HL-60/S4 (cell line): ENCODE measurements at regions not wholly inside any gene's neighbourhood (a gene's known extent, or its start where the extent isn't known, plus 50 kb on each side); places are given as distances from the start of the nearest gene placed in this dataset.

Source experiments
- in situ Hi-C: fragments of 300-500 bp; cut with MboI; formaldehyde crosslinking; loops from 2 replicates; pipeline ENCODE4 v1.14.3; 2022; ENCODE audit warnings: low sequenced_read_pairs

GRCh38 chr13:85498774-85499173, 300.4 kb downstream of the SLITRK6 start:
- in situ Hi-C loops, result no loop called here

- in situ Hi-C loops, result no loop called here
Observed at GRCh38 chr13:85497652-85498051, 301.6 kb downstream of the SLITRK6 start.

GRCh38 chr13:85492283-85492682, 306.9 kb downstream of the SLITRK6 start:
- in situ Hi-C loops, result no loop called here

GRCh38 chr13:85486663-85487062, 312.6 kb downstream of the SLITRK6 start:
- in situ Hi-C loops, result no loop called here

- in situ Hi-C loops, result no loop called here
Observed at GRCh38 chr13:85473144-85473543, 326.1 kb downstream of the SLITRK6 start.

- in situ Hi-C loops, result no loop called here
Observed at GRCh38 chr13:85469320-85469719, 329.9 kb downstream of the SLITRK6 start.

- in situ Hi-C loops, result no loop called here
Observed at GRCh38 chr13:85462792-85463425, 336.3 kb downstream of the SLITRK6 start.

- in situ Hi-C loops, result no loop called here
Observed at GRCh38 chr13:85461621-85462020, 337.6 kb downstream of the SLITRK6 start.

- in situ Hi-C loops, result no loop called here
Observed at GRCh38 chr13:85445534-85445933, 353.7 kb downstream of the SLITRK6 start.

GRCh38 chr13:85441975-85442374, 357.2 kb downstream of the SLITRK6 start:
- in situ Hi-C loops, result no loop called here

GRCh38 chr13:85441364-85441763, 357.9 kb downstream of the SLITRK6 start:
- in situ Hi-C loops, result no loop called here

GRCh38 chr13:85436029-85436428, 363.2 kb downstream of the SLITRK6 start:
- in situ Hi-C loops, result no loop called here

- in situ Hi-C loops, result no loop called here
Observed at GRCh38 chr13:85434927-85435326, 364.3 kb downstream of the SLITRK6 start.

GRCh38 chr13:85432881-85433280, 366.3 kb downstream of the SLITRK6 start:
- in situ Hi-C loops, result no loop called here

- in situ Hi-C loops, result no loop called here
Observed at GRCh38 chr13:85431720-85432119, 367.5 kb downstream of the SLITRK6 start.

GRCh38 chr13:85430216-85430794, 368.9 kb downstream of the SLITRK6 start:
- in situ Hi-C loops, result no loop called here

GRCh38 chr13:85427416-85427815, 371.8 kb downstream of the SLITRK6 start:
- in situ Hi-C loops, result no loop called here

GRCh38 chr13:85420136-85420535, 379.1 kb downstream of the SLITRK6 start:
- in situ Hi-C loops, result no loop called here

- in situ Hi-C loops, result no loop called here
Observed at GRCh38 chr13:85419611-85420010, 379.6 kb downstream of the SLITRK6 start.

GRCh38 chr13:85417807-85418206, 381.4 kb downstream of the SLITRK6 start:
- in situ Hi-C loops, result no loop called here

GRCh38 chr13:85413664-85414063, 385.6 kb downstream of the SLITRK6 start:
- in situ Hi-C loops, result no loop called here

- in situ Hi-C loops, result no loop called here
Observed at GRCh38 chr13:85412448-85412847, 386.8 kb downstream of the SLITRK6 start.

GRCh38 chr13:85411591-85411990, 387.6 kb downstream of the SLITRK6 start:
- in situ Hi-C loops, result no loop called here
